HG03565 (cell line): ENCODE measurements at regions not wholly inside any gene's neighbourhood (a gene's known extent, or its start where the extent isn't known, plus 50 kb on each side); places are given as distances from the start of the nearest gene placed in this dataset.
"Not testable (repeated sequence)": the region's sequence is repeated elsewhere in the genome, so short reads cannot be mapped to it uniquely, and the experiment has no call there.

Experiments used
- ATAC-seq: cut with Tn5 transposase; IDR thresholded peaks from one replicate; pipeline ENCODE4 v1.9.1; 2021; ENCODE audit warnings: mild to moderate bottlenecking, moderate library complexity; ENCODE audit not compliant: unreplicated experiment

GRCh38 chr17:55903028-55903690 is 152.3 kb downstream of the PCTP start:
- no peak for ATAC-seq

GRCh38 chr17:55909776-55910175 is 158.9 kb downstream of the PCTP start:
- no peak for ATAC-seq

DNA sequence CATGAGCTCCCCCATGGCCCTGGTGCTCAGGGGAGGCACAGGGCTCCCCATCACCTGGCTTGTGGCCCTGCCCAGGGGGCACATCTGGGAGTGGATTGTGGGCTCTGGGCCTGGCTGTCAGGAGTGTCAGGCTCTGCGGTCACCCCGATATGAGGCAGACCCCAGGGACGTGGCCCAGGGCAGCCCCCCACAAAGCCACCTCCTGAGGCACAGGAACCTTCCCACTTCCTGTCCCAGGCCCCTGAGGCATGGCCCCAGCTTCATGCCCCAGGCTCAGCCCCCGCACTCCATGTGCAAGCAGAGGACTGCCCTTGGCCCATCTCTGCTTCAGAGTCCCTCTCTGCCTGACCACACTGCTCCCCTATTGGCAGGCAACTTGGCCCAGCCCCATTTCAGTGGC is 160.3 kb downstream of the PCTP start:
- no peak for ATAC-seq

DNA sequence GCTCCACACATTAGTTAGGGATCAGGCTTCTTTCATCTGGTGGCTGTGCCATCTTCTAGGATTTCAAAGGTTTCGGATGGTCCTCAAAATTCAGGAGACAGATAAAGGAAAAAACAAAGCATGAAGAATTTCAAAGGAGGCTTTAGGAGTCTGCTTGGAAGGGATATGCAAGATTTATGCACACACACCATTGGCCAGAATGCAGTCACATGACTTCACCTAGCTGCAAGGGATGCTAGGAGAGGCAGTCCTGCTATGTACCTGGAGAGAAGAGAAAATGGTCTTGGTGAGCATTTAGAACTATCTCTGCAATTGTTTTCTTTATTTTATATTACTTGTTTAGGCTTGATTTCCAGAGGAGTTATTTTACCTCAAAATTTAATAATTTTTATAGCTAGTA is 174.6 kb downstream of the PCTP start:
- no peak for ATAC-seq

- ATAC-seq, result no peak
Measured at GRCh38 chr17:55926276-55926990, 175.6 kb downstream of the PCTP start.

DNA sequence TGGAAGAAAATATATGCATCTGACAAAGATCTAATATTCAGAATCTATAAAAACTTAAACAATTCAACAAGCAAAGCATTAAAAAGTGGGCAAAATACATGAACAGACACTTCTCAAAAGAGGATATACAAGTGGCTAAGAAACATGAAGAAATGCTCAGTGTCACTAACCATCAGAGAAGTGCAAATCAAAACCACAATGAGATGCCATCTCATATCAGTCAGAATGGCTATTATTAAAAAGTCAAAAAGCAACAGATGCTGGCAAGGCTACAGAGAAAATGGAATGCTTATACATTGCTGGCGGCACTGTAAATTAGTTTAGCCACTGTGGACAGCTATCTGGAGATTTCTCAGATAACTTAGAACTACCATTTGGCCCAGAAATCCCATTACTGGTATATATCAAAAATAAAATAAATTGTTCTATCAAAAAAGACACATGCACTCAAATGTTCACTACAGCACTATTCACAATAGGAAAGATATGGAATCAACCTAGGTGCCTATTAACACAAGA is 179.5 kb downstream of the PCTP start:
- no peak for ATAC-seq

- ATAC-seq, result no peak
Measured at GRCh38 chr17:55931446-55931845, 180.6 kb downstream of the PCTP start.

DNA sequence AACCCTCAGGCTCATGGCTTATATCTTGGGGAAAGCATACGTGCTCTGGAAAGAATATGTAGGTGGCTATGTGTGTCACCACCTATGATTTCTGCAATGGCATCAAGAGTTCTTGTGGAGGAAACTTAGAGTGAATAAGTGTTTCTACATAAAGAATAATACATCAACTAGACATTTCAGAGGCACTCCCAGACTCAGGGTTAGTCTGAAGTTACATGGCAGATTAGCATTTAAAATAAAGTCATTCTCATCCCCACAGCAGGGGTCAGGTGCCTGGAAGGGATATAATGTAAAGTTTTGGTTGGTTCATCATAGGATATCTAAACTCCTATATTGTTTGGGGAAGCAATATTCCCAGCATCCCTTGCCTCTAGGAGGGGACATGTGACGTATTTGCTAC is 182.1 kb downstream of the PCTP start:
- ATAC-seq, result no peak

- ATAC-seq, result not testable (repeated sequence)
Measured at GRCh38 chr17:55939181-55939810, 188.4 kb downstream of the PCTP start.

DNA sequence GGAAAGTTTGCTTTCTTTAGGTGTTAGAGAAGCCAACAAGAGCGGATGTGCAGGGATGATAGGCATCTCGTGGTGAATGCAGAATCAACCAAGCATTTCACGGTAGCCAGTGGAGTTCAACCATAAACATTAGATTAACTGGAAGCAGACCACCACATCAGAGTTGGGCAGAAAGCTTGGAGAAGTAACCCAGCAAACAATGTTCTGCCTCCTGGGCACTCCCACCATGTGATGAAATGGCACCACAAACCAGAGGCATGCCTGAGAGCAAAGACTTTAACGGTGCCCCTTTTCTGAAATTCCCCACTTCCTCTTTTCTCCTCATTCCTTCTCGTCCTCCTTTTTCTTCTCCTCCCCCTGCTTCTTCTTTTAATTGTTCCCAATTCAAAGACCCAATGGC is 193.5 kb upstream of the ANKFN1 start:
- no peak for ATAC-seq

GRCh38 chr17:55961386-55961785 is 191.9 kb upstream of the ANKFN1 start:
- no peak for ATAC-seq

DNA sequence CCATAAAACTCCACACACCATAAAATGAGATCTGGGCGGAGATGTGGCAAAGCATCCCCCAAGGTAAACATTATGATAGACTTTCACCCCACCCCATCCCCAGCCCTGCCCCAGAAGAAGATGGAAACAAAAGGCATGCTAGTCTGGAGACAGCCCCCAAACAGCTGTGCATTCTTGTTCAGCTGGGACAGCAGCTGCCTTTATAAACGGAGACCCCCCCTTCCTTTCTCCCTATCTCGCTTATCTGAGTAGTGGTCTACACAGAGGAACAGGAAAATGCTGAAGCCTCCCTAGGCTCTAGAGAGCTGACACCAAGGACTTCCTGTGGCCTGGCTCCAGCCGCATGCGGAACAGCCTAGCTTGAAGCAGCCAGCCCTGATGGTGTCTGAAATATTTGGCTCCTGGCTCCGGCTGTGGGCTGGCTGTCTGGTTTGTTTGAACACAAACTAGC is 190.3 kb upstream of the ANKFN1 start:
- ATAC-seq, result no peak

GRCh38 chr17:55964191-55964590 is 189.1 kb upstream of the ANKFN1 start:
- no peak for ATAC-seq

GRCh38 chr17:55965051-55965450 is 188.2 kb upstream of the ANKFN1 start:
- ATAC-seq, result no peak

- no peak for ATAC-seq
Measured at GRCh38 chr17:55969562-55970324, 183.5 kb upstream of the ANKFN1 start.

- no peak for ATAC-seq
Measured at GRCh38 chr17:55978578-55978977, 174.7 kb upstream of the ANKFN1 start.

GRCh38 chr17:55983096-55983495 is 170.2 kb upstream of the ANKFN1 start:
- ATAC-seq, result no peak

- no peak for ATAC-seq
Measured at GRCh38 chr17:55986817-55987216, 166.5 kb upstream of the ANKFN1 start.

DNA sequence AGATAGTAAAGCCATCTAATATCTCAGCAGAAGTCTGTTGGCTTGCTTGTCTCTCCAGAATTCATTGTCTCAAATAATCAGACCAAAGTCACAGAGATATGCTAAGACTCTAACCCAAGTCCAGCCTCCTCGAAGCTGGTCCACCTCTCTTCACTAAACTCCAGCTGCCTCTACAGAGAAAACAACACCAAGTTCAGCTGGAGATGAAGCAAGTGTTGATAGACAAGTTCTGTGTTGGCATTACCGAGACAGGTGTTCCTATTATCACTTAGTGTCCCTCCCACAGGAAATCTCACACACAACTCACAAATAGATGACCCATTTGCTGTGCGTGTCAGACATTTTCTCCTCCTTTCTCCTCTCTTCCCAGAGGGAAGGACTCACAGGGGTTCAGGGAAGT is 164.4 kb upstream of the ANKFN1 start:
- ATAC-seq, result no peak

DNA sequence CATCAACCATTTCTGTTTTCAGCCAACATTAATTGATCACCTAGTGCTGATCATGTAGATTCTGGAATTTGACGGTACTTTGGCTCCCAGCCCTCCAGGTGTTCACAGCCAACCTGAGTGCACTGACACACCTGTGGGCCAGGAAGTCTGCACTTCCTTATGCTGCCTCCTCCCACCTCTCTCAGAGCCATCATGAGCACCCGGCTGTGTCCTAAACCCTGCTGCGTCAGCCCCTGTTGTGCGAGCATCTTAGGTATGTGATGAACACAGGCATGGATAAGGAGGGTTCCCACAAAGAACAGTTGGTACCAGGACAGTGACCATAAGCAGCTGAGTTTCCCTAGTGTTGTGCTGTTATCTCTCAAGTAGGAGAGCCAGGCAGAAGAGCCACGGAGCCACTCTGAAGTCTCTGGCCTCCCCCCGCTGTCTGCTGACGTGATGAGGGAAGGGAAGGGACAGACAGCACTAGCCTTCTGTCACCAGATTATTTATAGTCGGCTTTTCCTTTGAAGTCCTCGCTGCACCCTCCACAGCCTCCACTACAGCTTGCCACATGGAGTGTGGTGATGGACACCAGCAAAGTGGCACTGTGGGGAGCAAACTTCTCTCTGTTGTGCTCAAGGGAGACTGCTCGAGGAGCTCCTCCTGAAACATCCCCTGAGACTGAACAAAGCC is 162.8 kb upstream of the ANKFN1 start:
- ATAC-seq, result no peak

DNA sequence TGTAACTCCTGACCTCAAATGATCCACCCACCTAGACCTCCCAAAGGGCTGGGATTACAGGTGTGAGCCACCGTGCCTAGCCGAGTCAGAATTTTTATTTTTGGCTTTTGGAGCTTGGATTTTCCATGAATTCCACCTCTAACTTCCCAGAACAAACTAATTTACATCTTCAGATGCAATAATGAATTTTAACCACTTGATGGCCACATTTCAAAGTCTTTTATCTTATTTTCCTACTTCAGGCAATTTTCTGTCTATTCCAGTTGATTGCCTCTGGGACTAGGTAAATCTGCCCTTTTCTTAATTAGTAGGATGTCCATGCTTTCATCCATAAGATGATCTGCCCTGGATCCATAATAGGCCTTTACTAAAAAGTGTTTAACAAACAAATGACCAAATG is 156.4 kb upstream of the ANKFN1 start:
- ATAC-seq, result no peak
